H1 (cell line): ENCODE measurements at regions not wholly inside any gene's neighbourhood (a gene's known extent, or its start where the extent isn't known, plus 50 kb on each side); places are given as distances from the start of the nearest gene placed in this dataset.

Source experiments
- CTCF ChIA-PET: fragments of 300-600 bp; sonication (Branson Sonifier 250); formaldehyde crosslinking; loops from one replicate; lab custom pipeline; 2021; ENCODE audit not compliant: partially characterized antibody; lab: Charles Lee
- POLR2A ChIA-PET: fragments of 300-600 bp; sonication (Branson Sonifier 250); formaldehyde crosslinking; loops from one replicate; lab custom pipeline; 2021; ENCODE audit warnings: inconsistent platforms; ENCODE audit not compliant: partially characterized antibody; lab: Charles Lee
- DNase-seq, 2 experiments: peaks; one replicate each; pipeline versions ENCODE4 v3.0.0 to v3.0.0-alpha.2; 2010 to 2022; ENCODE audit warnings: low spot score in 2 of 2, low read depth in 1 of 2, mixed read lengths in 1 of 2
- FAIRE-seq: peaks from 2 replicates; lab custom pipeline; 2011; peaks lifted over from hg19 to GRCh38; lab: Jason Lieb, UNC
- H2AFZ ChIP-seq: 2 replicates; pipeline ENCODE4 v1.8.1; 2012; ENCODE audit warnings: low read length, inconsistent platforms
- H2AK5ac ChIP-seq: 2 replicates; pipeline ENCODE4 v1.6.1; 2013; ENCODE audit warnings: low read depth, low read length
- H2BK120ac ChIP-seq: replicated peaks from 2 replicates; pipeline ENCODE3; 2013; ENCODE audit warnings: low read depth, low read length, inconsistent platforms
- H2BK12ac ChIP-seq: 2 replicates; pipeline ENCODE4 v1.6.1; 2013; ENCODE audit warnings: low read depth, low read length
- H2BK15ac ChIP-seq: 2 replicates; pipeline ENCODE4 v1.6.1; 2013; ENCODE audit warnings: low read length
- H2BK20ac ChIP-seq: 2 replicates; pipeline ENCODE4 v1.6.1; 2013; ENCODE audit warnings: low read length
- H2BK5ac ChIP-seq: 2 replicates; pipeline ENCODE4 v1.6.1; 2013; ENCODE audit warnings: low read depth, low read length
- H3K14ac ChIP-seq: 2 replicates; pipeline ENCODE4 v1.6.1; 2013; ENCODE audit warnings: inconsistent platforms; ENCODE audit not compliant: insufficient read length
- H3K18ac ChIP-seq: 2 replicates; pipeline ENCODE4 v1.6.1; 2013; ENCODE audit warnings: low read length; ENCODE audit errors: extremely low read depth
- H3K23ac ChIP-seq: 2 replicates; pipeline ENCODE4 v1.6.1; 2013; ENCODE audit warnings: inconsistent platforms; ENCODE audit not compliant: insufficient read length
- H3K23me2 ChIP-seq: 2 replicates; pipeline ENCODE4 v1.6.1; 2013; ENCODE audit warnings: low read depth, low read length
- H3K27ac ChIP-seq: 2 replicates; pipeline ENCODE4 v1.6.1; 2011; ENCODE audit warnings: low read depth, low read length, inconsistent platforms
- H3K27me3 ChIP-seq, 4 experiments: replicated peaks in 1 of 4; 1 replicate in 1 of 4; 2 replicates in 3 of 4; pipeline versions ENCODE4 v1.6.1 to v1.8.1; 2011 to 2013; ENCODE audit warnings: low read length in 3 of 4, mild to moderate bottlenecking in 3 of 4, inconsistent platforms in 2 of 4, mixed read lengths in 2 of 4, moderate library complexity in 1 of 4; ENCODE audit not compliant: control insufficient read depth in 3 of 4, insufficient read depth in 3 of 4; ENCODE audit errors: extremely low read depth in 1 of 4
- H3K36me3 ChIP-seq, 4 experiments: 2 replicates each; pipeline versions ENCODE4 v1.6.1 to v1.8.1; 2011 to 2013; ENCODE audit warnings: mild to moderate bottlenecking in 4 of 4, low read length in 3 of 4, moderate library complexity in 2 of 4, control low read depth in 1 of 4, inconsistent platforms in 1 of 4; ENCODE audit not compliant: insufficient read depth in 4 of 4, control insufficient read depth in 2 of 4
- H3K4ac ChIP-seq: replicated peaks from 2 replicates; pipeline ENCODE3; 2013; ENCODE audit warnings: low read length, low read depth, mixed read lengths, inconsistent platforms; ENCODE audit not compliant: insufficient read length
- H3K4me1 ChIP-seq, 4 experiments: replicated peaks in 1 of 4; 1 replicate in 1 of 4; 2 replicates in 3 of 4; pipeline versions ENCODE4 v1.6.1 to v1.8.1; 2011 to 2013; ENCODE audit warnings: low read length in 3 of 4, inconsistent platforms in 2 of 4, mixed read lengths in 1 of 4; ENCODE audit not compliant: insufficient read depth in 4 of 4, control insufficient read depth in 3 of 4
- H3K4me2 ChIP-seq, 2 experiments: 2 replicates each; pipeline versions ENCODE4 v1.6.1 to v1.8.1; 2011 to 2013; ENCODE audit warnings: low read depth in 2 of 2, low read length in 2 of 2, control low read depth in 1 of 2, inconsistent platforms in 1 of 2, mild to moderate bottlenecking in 1 of 2; ENCODE audit not compliant: insufficient read depth in 1 of 2
- H3K4me3 ChIP-seq, 4 experiments: fragments of 200-600, 300-600 bp in 1 of 4; sonication (generic), shearing (Covaris generic), sonication (Bioruptor Twin) in 1 of 4; 2 replicates each; pipeline versions ENCODE4 v1.5.1 to v1.8.1; 2011 to 2016; ENCODE audit warnings: low read length in 4 of 4, low read depth in 3 of 4, control low read depth in 2 of 4, inconsistent platforms in 2 of 4, mild to moderate bottlenecking in 2 of 4, mixed read lengths in 1 of 4, moderate library complexity in 1 of 4; ENCODE audit not compliant: insufficient read depth in 2 of 4; ENCODE audit errors: extremely low read depth in 1 of 4
- H3K56ac ChIP-seq: replicated peaks from 2 replicates; pipeline ENCODE3; 2013; ENCODE audit warnings: low read depth, mild to moderate bottlenecking, mixed read lengths, low read length, inconsistent platforms; ENCODE audit not compliant: insufficient read length
- H3K79me1 ChIP-seq: 2 replicates; pipeline ENCODE4 v1.6.1; 2013; ENCODE audit warnings: low read depth, low read length, control low read depth
- H3K79me2 ChIP-seq, 2 experiments: 2 replicates each; pipeline versions ENCODE4 v1.6.1 to v1.8.1; 2012 to 2013; ENCODE audit warnings: low read length in 2 of 2, mild to moderate bottlenecking in 2 of 2, inconsistent platforms in 1 of 2; ENCODE audit not compliant: insufficient read depth in 2 of 2, control insufficient read depth in 1 of 2
- H3K9ac ChIP-seq, 4 experiments: replicated peaks in 1 of 4; 1 replicate in 1 of 4; 2 replicates in 3 of 4; pipeline versions ENCODE4 v1.6.1 to v1.8.1; 2011 to 2013; ENCODE audit warnings: low read depth in 3 of 4, low read length in 3 of 4, control low read depth in 2 of 4, mild to moderate bottlenecking in 2 of 4, moderate library complexity in 2 of 4, inconsistent platforms in 1 of 4; ENCODE audit errors: extremely low read depth in 1 of 4
- H3K9me3 ChIP-seq, 2 experiments: 2 replicates each; pipeline versions ENCODE4 v1.6.1 to v1.8.1; 2012 to 2013; ENCODE audit warnings: mild to moderate bottlenecking in 2 of 2, moderate library complexity in 2 of 2, control low read depth in 1 of 2, inconsistent platforms in 1 of 2, low read depth in 1 of 2, low read length in 1 of 2, mixed read lengths in 1 of 2; ENCODE audit not compliant: insufficient read depth in 2 of 2
- H4K20me1 ChIP-seq, 2 experiments: replicated peaks in 1 of 2; 2 replicates each; pipeline versions ENCODE3 to v1.8.1; 2011 to 2013; ENCODE audit warnings: inconsistent platforms in 2 of 2, low read length in 2 of 2, mild to moderate bottlenecking in 1 of 2; ENCODE audit not compliant: insufficient read depth in 2 of 2, control insufficient read depth in 1 of 2
- H4K5ac ChIP-seq: 2 replicates; pipeline ENCODE4 v1.6.1; 2013; ENCODE audit warnings: low read length, low read depth, mixed read lengths, inconsistent platforms; ENCODE audit not compliant: insufficient read length
- H4K8ac ChIP-seq: 2 replicates; pipeline ENCODE4 v1.8.0; 2013; ENCODE audit warnings: mild to moderate bottlenecking, moderate library complexity, low read length, inconsistent platforms; ENCODE audit not compliant: insufficient read depth; ENCODE audit errors: extremely low read depth
- H4K91ac ChIP-seq: replicated peaks from 2 replicates; pipeline ENCODE3; 2013; ENCODE audit warnings: low read length, mixed read lengths, inconsistent platforms; ENCODE audit not compliant: insufficient read length
- ATF2 ChIP-seq: IDR thresholded peaks from 2 replicates; pipeline ENCODE4 v1.6.1; 2012; ENCODE audit warnings: low read length, inconsistent platforms
- BRCA1 ChIP-seq: IDR thresholded peaks from 2 replicates; pipeline ENCODE4 v1.6.1; 2012; ENCODE audit warnings: low read depth, low read length, improper control_type of control experiment
- CEBPB ChIP-seq: IDR thresholded peaks from 2 replicates; pipeline ENCODE4 v1.6.1; 2012; ENCODE audit warnings: low read depth, low read length
- CHD1 ChIP-seq: IDR thresholded peaks from 2 replicates; pipeline ENCODE4 v1.6.1; 2012; ENCODE audit warnings: low read depth, low read length, improper control_type of control experiment
- EGR1 ChIP-seq: IDR thresholded peaks from 2 replicates; pipeline ENCODE4 v1.6.1; 2011; ENCODE audit warnings: low read depth, low read length, borderline replicate concordance
- EP300 ChIP-seq, 2 experiments: IDR thresholded peaks; 1 replicate in 1 of 2; 2 replicates in 1 of 2; pipeline ENCODE4 v1.6.1; 2011 to 2012; ENCODE audit warnings: low read depth in 2 of 2, low read length in 2 of 2, mild to moderate bottlenecking in 2 of 2, borderline replicate concordance in 1 of 2, inconsistent platforms in 1 of 2, moderate library complexity in 1 of 2
- POU5F1 ChIP-seq: IDR thresholded peaks from 2 replicates; pipeline ENCODE4 v1.6.1; 2011; ENCODE audit warnings: low read depth, mild to moderate bottlenecking, low read length, moderate library complexity
- SAP30 ChIP-seq: fragments of 300-600 bp; sonication (generic); IDR thresholded peaks from 2 replicates; pipeline ENCODE4 v1.7.1; 2012; ENCODE audit warnings: low read length, moderate library complexity, mild to moderate bottlenecking, inconsistent platforms; ENCODE audit not compliant: insufficient read depth, insufficient replicate concordance
- SUZ12 ChIP-seq: fragments of 200-600 bp; sonication (generic); IDR thresholded peaks from 2 replicates; pipeline ENCODE4 v1.6.1; 2012; ENCODE audit warnings: mild to moderate bottlenecking, inconsistent platforms, low read length, moderate library complexity, mixed read lengths
- TEAD4 ChIP-seq: IDR thresholded peaks from 2 replicates; pipeline ENCODE4 v1.6.1; 2012; ENCODE audit warnings: low read depth, low read length, inconsistent platforms, mixed read lengths
- USF2 ChIP-seq: IDR thresholded peaks from 2 replicates; pipeline ENCODE4 v1.6.1; 2011; ENCODE audit warnings: low read length, improper control_type of control experiment
- YY1 ChIP-seq: IDR thresholded peaks from 2 replicates; pipeline ENCODE4 v1.6.1; 2011; ENCODE audit warnings: low read depth, mild to moderate bottlenecking, low read length
- WGBS, 2 experiments: shearing (Covaris generic) in 1 of 2; methylation state at CpG; one replicate each; pipeline versions ENCODE4 v1.1.6 to v1.1.7; 2013 to 2015; ENCODE audit warnings: low lambda C conversion rate in 2 of 2, mixed read lengths in 2 of 2, inconsistent platforms in 1 of 2, low coverage in 1 of 2, missing lambda C conversion rate in 1 of 2; ENCODE audit not compliant: insufficient replicate concordance in 2 of 2, insufficient coverage in 1 of 2, insufficient read length in 1 of 2; ENCODE audit errors: extremely low coverage in 1 of 2, missing lambda C conversion rate in 1 of 2; 5-methylcytosine and 5-hydroxymethylcytosine counted together

GRCh38 chr3:59133311-59133710, 83.5 kb upstream of the CFAP20DC start:
- Histone ChIP-seq H3K4me3 (no peak overlapping the region), H3K4me2 (no peak overlapping the region), H3K18ac (no peak overlapping the region), H3K23me2 (no peaks in the 10 kb centered on the region), H3K79me2 (no peaks in the 10 kb centered on the region), H2BK20ac (no peak overlapping the region), H4K20me1 (no peaks in the 10 kb centered on the region), H3K27me3 (no peaks in the 10 kb centered on the region), H4K91ac (no peak overlapping the region), H3K36me3 (no peaks in the 10 kb centered on the region), H3K4me1 (peaks cover 0 to 8% (median 7%) of the 10 kb centered on the region in 4 experiments; a peak in 3 of 7 replicates), H4K8ac (no peak overlapping the region), H3K9me3 (no peaks in the 10 kb centered on the region), H2BK12ac (no peak overlapping the region), H3K23ac (no peak overlapping the region), H3K9ac (no peak overlapping the region), H3K56ac (no peak overlapping the region), H2AK5ac (no peak overlapping the region), H2BK120ac (no peak overlapping the region), H2BK15ac (no peak overlapping the region), H3K14ac (no peak overlapping the region), H3K4ac (no peak overlapping the region), H4K5ac (no peak overlapping the region), H2AFZ (no peak overlapping the region), H3K27ac (no peak overlapping the region), H2BK5ac (no peak overlapping the region), H3K79me1 (no peaks in the 10 kb centered on the region)
- FAIRE-seq (no peak), DNase-seq (no peak)
- CTCF ChIA-PET = interaction anchor here (0.7 to 1.1 kb wide), 2 partner anchors 11 to 33 kb away, joined by 3 read pairs; no protein-coding TSS in a partner anchor
- WGBS, 2 experiments = 90% methylated on average over 4 of the region's 4 CpGs; no CpG with 5 or more reads in 1 of the 2 experiments
- POLR2A ChIA-PET = no interaction called here
- TF ChIP-seq SAP30 (no peak), CHD1 (no peak), YY1 (no peak), EGR1 (no peak), EP300 (IDR thresholded peaks at IDR 0.05; ENCODE audit: borderline replicate concordance in 1 of 2, low read depth in 2 of 2, low read length in 2 of 2) (no peak), CEBPB (no peak), BRCA1 (no peak), POU5F1 (no peak), SUZ12 (no peak), TEAD4 (no peak), USF2 (no peak), ATF2 (no peak)
